Mucosa of descending colon (tissue), 3 donors: ENCODE measurements at regions not wholly inside any gene's neighbourhood (a gene's known extent, or its start where the extent isn't known, plus 50 kb on each side); places are given as distances from the start of the nearest gene placed in this dataset.

ENCODE experiments used
- ATAC-seq: fragments of 200-7000 bp; cut with Tn5 transposase; one replicate; pipeline ENCODE4 v1.9.1; 2020; ENCODE audit warnings: mild to moderate bottlenecking, moderate library complexity
- DNase-seq, 3 donors: peaks; one replicate each; pipeline ENCODE4 v3.0.0-alpha.2; 2020
- H3K36me3 ChIP-seq: fragments of 200-600 bp; one replicate; pipeline ENCODE4 v1.8.0; 2021; ENCODE audit warnings: low read depth, mild to moderate bottlenecking
- H3K4me1 ChIP-seq: fragments of 200-600 bp; one replicate; pipeline ENCODE4 v1.8.0; 2021; ENCODE audit warnings: low read depth, mild to moderate bottlenecking
- H3K4me3 ChIP-seq: fragments of 200-600 bp; one replicate; pipeline ENCODE4 v1.8.0; 2021; ENCODE audit warnings: mild to moderate bottlenecking
- H3K9me3 ChIP-seq: fragments of 200-600 bp; one replicate; pipeline ENCODE4 v1.8.0; 2021; ENCODE audit warnings: mild to moderate bottlenecking
- intact Hi-C, 2 donors: fragments of 100-400 bp; cut with DNase I in 1 of 2; cut with micrococcal nuclease in 1 of 2; formaldehyde crosslinking; loops; one replicate each; pipeline versions ENCODE4 v1.11.0 to v1.11.1; 2022; cut with DNase I, micrococcal nuclease
- TF ChIP-seq, protein P1 (sequence below): fragments of 200-600 bp; IDR thresholded peaks from one replicate; pipeline ENCODE4 v1.8.0; 2022; ENCODE audit warnings: antibody characterized with exemption, mild to moderate bottlenecking
- donor health status: DM: no; HTN: no; CAD: no; lungs with moderate emphysema.
- donor health status: DM: no; HTN: no; CAD: no.
- donor health status: DM: no; HTN: yes; CAD: no.

DNA sequence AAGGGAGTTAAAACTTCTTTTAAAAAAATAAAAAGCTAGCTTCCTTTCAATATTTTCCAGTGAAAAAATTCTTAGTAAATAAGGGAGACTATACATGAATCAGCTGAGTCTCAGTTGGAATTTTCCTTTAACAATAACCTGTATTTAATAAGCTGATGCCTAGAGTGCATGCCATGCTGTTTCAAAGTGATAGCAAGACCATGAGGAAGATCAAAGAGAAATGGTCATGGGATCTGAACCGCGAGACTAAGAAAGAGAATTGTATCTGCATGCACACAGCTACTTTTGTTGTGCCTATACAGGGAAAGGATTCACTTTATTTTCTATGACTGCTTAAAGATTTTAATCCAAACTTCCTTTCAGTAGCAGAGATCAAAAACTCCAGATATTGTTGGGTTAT is 2217.0 kb downstream of the MAT2B start:
- intact Hi-C loops = no loop called here
- H3K4me3 ChIP-seq = no peak overlapping the region

DNA sequence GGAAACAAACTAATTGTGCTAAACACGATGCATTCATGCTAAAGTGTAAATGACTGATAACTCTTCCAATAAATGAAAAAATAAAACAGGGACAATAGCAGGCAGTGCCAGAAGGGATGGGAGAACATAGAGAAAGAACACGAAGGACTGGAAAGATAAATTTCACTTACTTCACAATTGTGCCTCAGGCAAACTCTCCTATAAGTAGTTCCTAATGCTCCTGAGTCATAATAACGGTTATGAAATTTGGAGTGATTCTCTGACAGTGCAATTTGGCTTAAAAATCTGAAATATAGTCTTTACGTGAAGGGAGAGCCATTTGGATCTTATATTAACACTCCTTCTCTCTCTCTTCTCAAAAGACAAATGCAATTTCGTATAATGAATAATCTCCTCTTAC is 2218.5 kb downstream of the MAT2B start:
- no peak for ATAC-seq
- Histone ChIP-seq H3K4me3 (no peak overlapping the region), H3K36me3 (no peaks in the 10 kb centered on the region), H3K4me1 (no peaks in the 10 kb centered on the region), H3K9me3 (peaks cover 2% of the 10 kb centered on the region)
- TF ChIP-seq, protein P1, sequence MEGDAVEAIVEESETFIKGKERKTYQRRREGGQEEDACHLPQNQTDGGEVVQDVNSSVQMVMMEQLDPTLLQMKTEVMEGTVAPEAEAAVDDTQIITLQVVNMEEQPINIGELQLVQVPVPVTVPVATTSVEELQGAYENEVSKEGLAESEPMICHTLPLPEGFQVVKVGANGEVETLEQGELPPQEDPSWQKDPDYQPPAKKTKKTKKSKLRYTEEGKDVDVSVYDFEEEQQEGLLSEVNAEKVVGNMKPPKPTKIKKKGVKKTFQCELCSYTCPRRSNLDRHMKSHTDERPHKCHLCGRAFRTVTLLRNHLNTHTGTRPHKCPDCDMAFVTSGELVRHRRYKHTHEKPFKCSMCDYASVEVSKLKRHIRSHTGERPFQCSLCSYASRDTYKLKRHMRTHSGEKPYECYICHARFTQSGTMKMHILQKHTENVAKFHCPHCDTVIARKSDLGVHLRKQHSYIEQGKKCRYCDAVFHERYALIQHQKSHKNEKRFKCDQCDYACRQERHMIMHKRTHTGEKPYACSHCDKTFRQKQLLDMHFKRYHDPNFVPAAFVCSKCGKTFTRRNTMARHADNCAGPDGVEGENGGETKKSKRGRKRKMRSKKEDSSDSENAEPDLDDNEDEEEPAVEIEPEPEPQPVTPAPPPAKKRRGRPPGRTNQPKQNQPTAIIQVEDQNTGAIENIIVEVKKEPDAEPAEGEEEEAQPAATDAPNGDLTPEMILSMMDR = no peak
- intact Hi-C loops = no loop called here
- DNase-seq = no peak

More for the DNA sequence above, 2217.0 kb downstream of the MAT2B start:
- ATAC-seq (no peak), DNase-seq (no peak)
- Histone ChIP-seq H3K36me3 (no peaks in the 10 kb centered on the region), H3K4me1 (no peaks in the 10 kb centered on the region), H3K9me3 (peaks cover 2% of the 10 kb centered on the region)
- TF ChIP-seq, protein P1 = no peak

DNA sequence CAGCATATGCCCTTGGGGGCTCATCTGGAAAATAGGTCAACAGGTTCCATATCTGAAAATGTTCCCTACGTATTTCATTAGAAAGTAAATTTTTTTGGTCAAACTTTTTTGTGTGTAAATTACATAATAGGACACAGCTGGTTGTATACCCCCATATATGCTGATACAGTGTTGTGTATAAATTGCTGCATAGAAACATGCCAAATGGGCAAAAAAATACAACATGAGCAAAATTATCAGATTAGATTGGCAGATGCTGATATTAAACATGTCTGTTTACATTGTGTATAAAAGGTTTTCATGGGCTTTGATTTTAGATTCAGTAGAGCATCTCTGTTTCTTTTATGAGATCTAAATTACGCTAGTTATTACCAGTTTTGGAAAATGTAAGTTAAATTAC is 2223.0 kb downstream of the MAT2B start:
- intact Hi-C loops = no loop called here
- DNase-seq = no peak
- no peak overlapping the region for H3K4me3 ChIP-seq

DNA sequence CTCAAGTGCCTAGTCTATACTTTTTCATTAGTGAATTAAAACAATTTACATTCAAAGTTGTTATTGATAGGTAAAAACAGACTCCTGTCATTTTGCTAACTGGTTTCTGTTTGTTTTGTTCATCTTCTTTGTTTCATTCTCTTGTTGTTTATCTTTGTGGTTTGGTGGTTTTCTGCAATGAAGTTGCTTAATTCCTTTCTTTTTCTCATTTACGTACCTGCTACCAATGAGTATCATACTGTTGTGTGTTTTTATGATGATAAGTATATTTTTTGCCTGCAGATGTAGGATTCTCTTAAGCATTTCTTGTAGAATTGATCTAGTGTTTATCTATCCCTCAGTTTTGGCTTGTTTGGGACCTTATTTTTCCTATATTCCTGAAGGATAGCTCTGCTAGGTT is 2230.0 kb downstream of the MAT2B start:
- intact Hi-C loops = no loop called here

More for the DNA sequence above, 2223.0 kb downstream of the MAT2B start:
- TF ChIP-seq, protein P1 = no peak
- Histone ChIP-seq H3K9me3 (peaks cover 2% of the 10 kb centered on the region), H3K36me3 (no peaks in the 10 kb centered on the region), H3K4me1 (no peaks in the 10 kb centered on the region)
- ATAC-seq = no peak

DNA sequence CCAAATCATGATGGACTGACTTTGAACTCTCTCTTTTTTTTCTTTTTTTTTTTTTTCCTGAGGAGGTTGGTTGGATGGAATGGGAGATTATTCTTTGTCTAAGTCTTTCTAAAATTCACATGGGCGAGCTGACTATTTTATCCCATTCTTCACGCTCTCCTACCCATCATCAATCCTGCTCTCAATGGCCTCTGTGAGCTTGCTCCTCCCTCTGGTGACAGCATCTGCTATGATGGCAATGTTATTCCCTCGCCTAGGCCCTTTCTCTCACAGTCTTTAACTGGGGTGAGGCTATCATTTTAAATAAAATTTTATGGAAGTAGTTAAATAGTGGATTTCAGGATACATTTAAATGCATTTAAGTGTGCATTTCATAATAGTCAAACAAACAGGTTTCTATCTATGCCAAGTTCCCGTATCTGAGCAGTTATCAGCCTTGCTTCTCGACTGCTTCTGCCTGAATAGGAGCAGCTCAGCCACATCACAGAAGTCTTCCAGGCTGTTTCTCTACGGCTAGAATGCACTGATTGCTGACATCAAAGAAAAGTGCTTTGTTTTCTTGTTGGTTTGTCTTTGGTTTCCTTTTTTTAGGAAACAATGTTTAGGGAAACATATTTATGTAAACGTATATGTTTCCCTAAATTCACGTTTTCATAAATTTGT is 2233.8 kb downstream of the MAT2B start:
- H3K4me3 ChIP-seq = no peak overlapping the region
- no peak for ATAC-seq

More for the DNA sequence above, 2230.0 kb downstream of the MAT2B start:
- ATAC-seq = no peak
- TF ChIP-seq, protein P1 = no peak
- no peak for DNase-seq
- Histone ChIP-seq H3K4me3 (no peak overlapping the region), H3K9me3 (peaks cover 5% of the 10 kb centered on the region), H3K4me1 (no peaks in the 10 kb centered on the region), H3K36me3 (no peaks in the 10 kb centered on the region)

More for the DNA sequence above, 2233.8 kb downstream of the MAT2B start:
- no peaks in the 10 kb centered on the region for H3K36me3 ChIP-seq
- no peaks in the 10 kb centered on the region for H3K4me1 ChIP-seq
- TF ChIP-seq, protein P1 = no peak
- no peak for DNase-seq
- peaks cover 5% of the 10 kb centered on the region for H3K9me3 ChIP-seq
- intact Hi-C loops = no loop called here
